ENCODE measurements at regions not wholly inside any gene's neighbourhood (a gene's known extent, or its start where the extent isn't known, plus 50 kb on each side); places are given as distances from the start of the nearest gene placed in this dataset.
"Not testable (repeated sequence)": the region's sequence is repeated elsewhere in the genome, so short reads cannot be mapped to it uniquely, and the experiment has no call there.

GRCh38 chr6:130560231-130560630 is 194.4 kb downstream of the TMEM200A start:
- no peak overlapping the region for H3K4me3 ChIP-seq
- no peak for DNase-seq (ENCODE audit: extremely low spot score in 2 of 2)
- no peaks in the 10 kb centered on the region for H3K36me3 ChIP-seq
- intact Hi-C loops (cut with DNase I): no loop called here
- no peaks in the 10 kb centered on the region for H3K9me3 ChIP-seq
- no peaks in the 10 kb centered on the region for H3K4me1 ChIP-seq
- H3K27ac ChIP-seq: no peak overlapping the region
- no peaks in the 10 kb centered on the region for H3K27me3 ChIP-seq
- TF ChIP-seq POLR2A (IDR thresholded peaks at IDR 0.05) (no peak), CTCF (IDR thresholded peaks at IDR 0.05) (no peak), POLR2AphosphoS5 (IDR thresholded peaks at IDR 0.05; ENCODE audit: insufficient read depth in 1 of 2, low read depth in 1 of 2) (no peak)

- DNase-seq (ENCODE audit: extremely low spot score in 2 of 2); H3K4me3 ChIP-seq; H3K36me3 ChIP-seq; intact Hi-C loops (cut with DNase I); H3K4me1 ChIP-seq; H3K27ac ChIP-seq; H3K27me3 ChIP-seq; H3K9me3 ChIP-seq: not testable (repeated sequence)
Observed at GRCh38 chr6:130561159-130561558, 195.3 kb downstream of the TMEM200A start.

GRCh38 chr6:130565696-130566095 is 199.9 kb downstream of the TMEM200A start:
- no peaks in the 10 kb centered on the region for H3K36me3 ChIP-seq
- no peak overlapping the region for H3K27ac ChIP-seq
- no peaks in the 10 kb centered on the region for H3K9me3 ChIP-seq
- no peaks in the 10 kb centered on the region for H3K4me1 ChIP-seq
- intact Hi-C loops (cut with DNase I): no loop called here
- H3K27me3 ChIP-seq: no peaks in the 10 kb centered on the region
- no peak overlapping the region for H3K4me3 ChIP-seq
- TF ChIP-seq CTCF (IDR thresholded peaks at IDR 0.05) (no peak), POLR2AphosphoS5 (IDR thresholded peaks at IDR 0.05; ENCODE audit: insufficient read depth in 1 of 2, low read depth in 1 of 2) (no peak), POLR2A (IDR thresholded peaks at IDR 0.05) (no peak)
- DNase-seq (ENCODE audit: extremely low spot score in 2 of 2): no peak

DNA sequence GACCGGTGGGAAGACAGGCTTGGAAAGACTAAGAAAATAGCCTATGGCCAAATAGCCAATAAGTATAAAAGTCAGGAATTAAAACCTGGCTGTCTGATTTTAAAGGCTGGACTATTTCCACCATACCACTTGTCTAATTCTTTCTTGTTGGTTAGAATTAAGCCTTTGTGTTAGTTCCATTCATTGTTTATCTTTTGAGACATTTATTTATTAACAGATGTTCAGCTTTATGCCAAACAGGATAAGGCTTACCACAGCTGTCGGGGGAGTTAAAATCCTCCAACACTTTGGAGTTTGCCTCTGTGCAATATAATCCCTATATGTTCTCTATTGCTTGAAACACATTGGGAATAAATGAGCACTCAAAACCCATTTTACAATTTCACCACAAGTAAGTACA is 208.3 kb downstream of the TMEM200A start:
- no peak overlapping the region for H3K27ac ChIP-seq
- H3K9me3 ChIP-seq: no peaks in the 10 kb centered on the region
- no peak for TF ChIP-seq CTCF (IDR thresholded peaks at IDR 0.05)
- TF ChIP-seq POLR2AphosphoS5 (IDR thresholded peaks at IDR 0.05; ENCODE audit: insufficient read depth in 1 of 2, low read depth in 1 of 2): no peak
- TF ChIP-seq POLR2A (IDR thresholded peaks at IDR 0.05): no peak
- DNase-seq (ENCODE audit: extremely low spot score in 2 of 2): no peak
- H3K4me1 ChIP-seq: no peaks in the 10 kb centered on the region
- H3K36me3 ChIP-seq: no peaks in the 10 kb centered on the region
- intact Hi-C loops (cut with DNase I): no loop called here
- H3K4me3 ChIP-seq: no peak overlapping the region
- H3K27me3 ChIP-seq: no peaks in the 10 kb centered on the region

- H3K27me3 ChIP-seq: no peaks in the 10 kb centered on the region
- no peak for TF ChIP-seq CTCF (IDR thresholded peaks at IDR 0.05)
- no peak for TF ChIP-seq POLR2A (IDR thresholded peaks at IDR 0.05)
- no peak for TF ChIP-seq POLR2AphosphoS5 (IDR thresholded peaks at IDR 0.05; ENCODE audit: insufficient read depth in 1 of 2, low read depth in 1 of 2)
- H3K9me3 ChIP-seq: no peaks in the 10 kb centered on the region
- intact Hi-C loops (cut with DNase I): no loop called here
- no peaks in the 10 kb centered on the region for H3K4me1 ChIP-seq
- no peak overlapping the region for H3K27ac ChIP-seq
- no peak overlapping the region for H3K4me3 ChIP-seq
- H3K36me3 ChIP-seq: no peaks in the 10 kb centered on the region
- no peak for DNase-seq (ENCODE audit: extremely low spot score in 2 of 2)
Observed at GRCh38 chr6:130575557-130575956, 209.7 kb downstream of the TMEM200A start.

DNA sequence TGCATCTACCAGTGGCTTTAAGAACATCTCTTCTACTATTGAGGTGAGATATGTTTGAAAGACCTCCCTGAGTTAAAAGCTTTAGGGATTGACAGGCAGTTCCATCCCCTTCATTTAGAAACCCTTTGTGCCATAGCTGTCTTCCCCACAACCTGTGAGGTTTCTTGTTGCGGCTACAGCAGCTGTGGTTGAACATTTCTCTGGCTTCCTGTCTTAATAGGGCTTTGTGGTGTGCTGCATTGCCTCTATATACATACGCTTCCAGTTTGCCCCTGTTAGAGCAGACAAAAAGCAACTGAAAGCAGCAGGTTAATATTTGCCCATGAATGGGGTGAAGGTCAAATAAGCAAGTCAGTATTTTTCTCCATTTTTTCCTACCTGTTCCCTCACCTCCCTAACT is 210.2 kb downstream of the TMEM200A start:
- H3K4me1 ChIP-seq: no peaks in the 10 kb centered on the region
- H3K36me3 ChIP-seq: no peaks in the 10 kb centered on the region
- no peak for TF ChIP-seq POLR2A (IDR thresholded peaks at IDR 0.05)
- no peak for TF ChIP-seq POLR2AphosphoS5 (IDR thresholded peaks at IDR 0.05; ENCODE audit: insufficient read depth in 1 of 2, low read depth in 1 of 2)
- TF ChIP-seq CTCF (IDR thresholded peaks at IDR 0.05): no peak
- intact Hi-C loops (cut with DNase I): no loop called here
- H3K4me3 ChIP-seq: no peak overlapping the region
- no peak for DNase-seq (ENCODE audit: extremely low spot score in 2 of 2)
- H3K9me3 ChIP-seq: no peaks in the 10 kb centered on the region
- no peak overlapping the region for H3K27ac ChIP-seq
- H3K27me3 ChIP-seq: no peaks in the 10 kb centered on the region
